HG03432 (cell line): ENCODE measurements at regions not wholly inside any gene's neighbourhood (a gene's known extent, or its start where the extent isn't known, plus 50 kb on each side); places are given as distances from the start of the nearest gene placed in this dataset.

Experiments
- ATAC-seq: cut with Tn5 transposase; IDR thresholded peaks from one replicate; pipeline ENCODE4 v1.9.1; 2021; ENCODE audit warnings: mild to moderate bottlenecking, moderate library complexity; ENCODE audit not compliant: unreplicated experiment

GRCh38 chr3:146313031-146313745, 62.3 kb upstream of the PLSCR4 start:
- ATAC-seq, result no peak

DNA sequence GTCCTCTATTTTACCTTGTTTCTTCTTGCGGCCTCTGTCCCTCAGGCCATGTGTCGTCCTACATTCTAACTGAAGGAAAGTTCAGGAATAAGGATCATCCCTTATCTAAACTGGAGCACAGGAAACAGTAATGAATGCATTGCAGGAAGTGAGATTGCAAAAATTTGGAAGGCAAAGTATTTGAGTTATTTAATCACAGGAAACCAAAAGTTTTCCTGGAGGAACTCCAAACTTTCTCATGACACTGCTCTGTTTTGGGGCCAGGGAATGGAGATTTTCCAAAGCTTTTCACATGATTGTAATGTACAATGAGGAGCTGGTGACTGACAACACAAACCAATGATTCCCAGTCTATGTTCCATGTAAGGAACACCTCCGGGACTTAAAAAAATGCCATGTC, 57.8 kb upstream of the PLSCR4 start:
- no peak for ATAC-seq

DNA sequence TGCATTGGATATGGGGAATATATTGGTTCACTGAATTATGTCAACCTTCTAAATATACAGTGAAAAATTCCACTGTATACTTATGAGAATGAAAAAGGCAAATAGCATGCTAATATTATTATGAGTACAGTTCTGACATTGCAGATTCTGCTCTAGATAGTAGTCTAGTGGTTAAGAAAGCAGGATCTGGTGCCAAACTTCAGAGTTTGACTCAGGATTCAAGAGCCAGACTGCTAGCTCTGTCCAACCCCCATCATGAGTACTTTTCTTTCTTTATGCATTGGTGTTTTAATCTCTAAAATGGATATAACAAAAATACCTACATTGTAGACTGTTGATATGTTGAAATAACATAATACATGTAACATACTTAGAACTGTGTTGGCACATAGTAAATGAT, 57.3 kb upstream of the PLSCR4 start:
- ATAC-seq, result no peak

- no peak for ATAC-seq
Observed at GRCh38 chr3:146307456-146307725, 56.5 kb upstream of the PLSCR4 start.

- no peak for ATAC-seq
Observed at GRCh38 chr3:146306656-146307455, 56.0 kb upstream of the PLSCR4 start.

GRCh38 chr3:146305808-146306423, 55.0 kb upstream of the PLSCR4 start:
- no peak for ATAC-seq

- no peak for ATAC-seq
Observed at GRCh38 chr3:146300768-146301167, 49.9 kb upstream of the PLSCR4 start.
